ENCODE measurements at regions not wholly inside any gene's neighbourhood (a gene's known extent, or its start where the extent isn't known, plus 50 kb on each side); places are given as distances from the start of the nearest gene placed in this dataset.

DNA sequence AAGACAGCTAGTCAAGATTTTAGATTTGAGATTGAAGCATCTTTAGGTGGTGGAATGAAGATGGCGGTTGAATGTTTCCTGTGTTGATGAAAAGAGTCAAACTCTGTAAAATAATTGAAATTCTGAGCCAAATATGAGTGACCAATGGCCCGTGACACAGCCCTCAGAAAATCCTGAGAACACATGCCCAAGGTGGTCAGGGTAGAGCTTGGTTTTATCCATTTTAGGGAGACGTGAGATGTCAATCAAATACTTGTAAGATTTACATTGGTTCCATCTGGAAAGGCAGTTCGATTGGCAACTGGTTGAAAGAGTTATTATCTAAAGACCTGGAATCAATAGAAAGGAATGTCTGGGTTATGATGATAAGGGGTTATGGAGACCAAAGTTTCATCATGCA is 198.0 kb upstream of the AGAP1 start:
- no peaks in the 10 kb centered on the region for H3K9me3 ChIP-seq (replicated peaks; ENCODE audit: low read length)
- no peak overlapping the region for H3K9ac ChIP-seq (ENCODE audit: low read depth, low read length)
- no peaks in the 10 kb centered on the region for H3K36me3 ChIP-seq (ENCODE audit: insufficient read depth, low read length)
- H3K4me2 ChIP-seq (ENCODE audit: low read length) = no peak overlapping the region
- H3K4me3 ChIP-seq (ENCODE audit: low read length) = no peak overlapping the region
- H3K27me3 ChIP-seq (ENCODE audit: control insufficient read depth, insufficient read depth, low read length) = peaks cover 9% of the 10 kb centered on the region
- no peaks in the 10 kb centered on the region for H3K4me1 ChIP-seq (ENCODE audit: control insufficient read depth, insufficient read depth, low read length)

- H3K4me1 ChIP-seq (ENCODE audit: control insufficient read depth, insufficient read depth, low read length) = no peaks in the 10 kb centered on the region
- H3K36me3 ChIP-seq (ENCODE audit: insufficient read depth, low read length) = no peaks in the 10 kb centered on the region
- H3K4me2 ChIP-seq (ENCODE audit: low read length) = no peak overlapping the region
- peaks cover 10% of the 10 kb centered on the region for H3K27me3 ChIP-seq (ENCODE audit: control insufficient read depth, insufficient read depth, low read length)
- no peak overlapping the region for H3K9ac ChIP-seq (ENCODE audit: low read depth, low read length)
- H3K4me3 ChIP-seq (ENCODE audit: low read length) = no peak overlapping the region
- H3K9me3 ChIP-seq (replicated peaks; ENCODE audit: low read length) = no peaks in the 10 kb centered on the region
These were observed 193.3 kb upstream of the AGAP1 start for GRCh38 chr2:235300368-235301201.

DNA sequence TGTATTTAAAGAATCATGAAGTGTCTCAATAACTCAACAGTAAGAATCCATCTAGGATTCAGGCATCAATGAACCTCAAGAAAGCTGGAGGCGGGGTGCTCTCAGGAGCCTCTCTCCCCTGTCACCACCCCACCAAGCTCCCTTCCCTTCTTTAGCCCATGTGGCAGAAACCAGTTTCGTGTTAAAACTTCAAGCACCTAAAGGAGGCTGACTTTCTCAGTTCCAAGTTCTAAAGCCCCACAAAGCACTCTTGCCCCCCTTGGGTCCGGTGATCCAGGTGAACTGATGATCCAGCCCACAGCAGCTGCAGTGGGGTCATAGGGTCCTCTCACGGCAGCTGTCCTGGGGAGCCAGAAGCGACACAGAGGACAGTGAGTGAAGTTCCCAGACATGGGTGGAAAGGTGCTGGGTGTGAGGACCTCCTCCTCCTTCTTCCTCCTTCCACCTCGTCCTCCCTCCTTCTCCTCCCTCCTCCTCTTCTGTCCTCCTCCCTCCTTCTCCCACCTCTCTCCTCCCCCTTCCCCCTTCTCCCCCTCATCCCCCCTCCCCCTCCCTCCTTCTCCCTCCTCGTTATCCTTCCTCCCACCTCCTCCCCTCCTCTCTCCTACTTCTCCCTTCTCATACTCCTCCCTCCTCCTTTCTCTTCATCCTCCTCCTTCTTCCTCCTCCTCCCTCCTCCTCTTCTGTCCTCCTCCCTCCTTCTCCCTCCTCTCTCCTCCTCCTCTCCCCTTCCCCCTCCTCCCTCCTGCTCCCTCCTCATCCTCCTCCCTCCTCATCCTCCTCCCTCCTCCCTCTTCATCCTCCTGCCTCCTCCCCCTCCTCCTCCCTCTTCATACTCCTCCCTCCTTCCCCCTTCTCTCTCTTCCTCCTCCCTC is 192.4 kb upstream of the AGAP1 start:
- no peak overlapping the region for H3K9ac ChIP-seq (ENCODE audit: low read depth, low read length)
- H3K4me1 ChIP-seq (ENCODE audit: control insufficient read depth, insufficient read depth, low read length) = no peaks in the 10 kb centered on the region
- H3K27me3 ChIP-seq (ENCODE audit: control insufficient read depth, insufficient read depth, low read length) = peaks cover 10% of the 10 kb centered on the region
- H3K4me2 ChIP-seq (ENCODE audit: low read length) = no peak overlapping the region
- H3K9me3 ChIP-seq (replicated peaks; ENCODE audit: low read length) = no peaks in the 10 kb centered on the region
- no peaks in the 10 kb centered on the region for H3K36me3 ChIP-seq (ENCODE audit: insufficient read depth, low read length)
- no peak overlapping the region for H3K4me3 ChIP-seq (ENCODE audit: low read length)

- no peak overlapping the region for H3K4me2 ChIP-seq (ENCODE audit: low read length)
- no peak overlapping the region for H3K9ac ChIP-seq (ENCODE audit: low read depth, low read length)
- no peaks in the 10 kb centered on the region for H3K4me1 ChIP-seq (ENCODE audit: control insufficient read depth, insufficient read depth, low read length)
- H3K4me3 ChIP-seq (ENCODE audit: low read length) = no peak overlapping the region
- no peaks in the 10 kb centered on the region for H3K9me3 ChIP-seq (replicated peaks; ENCODE audit: low read length)
- no peaks in the 10 kb centered on the region for H3K36me3 ChIP-seq (ENCODE audit: insufficient read depth, low read length)
- H3K27me3 ChIP-seq (ENCODE audit: control insufficient read depth, insufficient read depth, low read length) = peaks cover 10% of the 10 kb centered on the region
These were observed 191.6 kb upstream of the AGAP1 start for GRCh38 chr2:235302263-235302662.

DNA sequence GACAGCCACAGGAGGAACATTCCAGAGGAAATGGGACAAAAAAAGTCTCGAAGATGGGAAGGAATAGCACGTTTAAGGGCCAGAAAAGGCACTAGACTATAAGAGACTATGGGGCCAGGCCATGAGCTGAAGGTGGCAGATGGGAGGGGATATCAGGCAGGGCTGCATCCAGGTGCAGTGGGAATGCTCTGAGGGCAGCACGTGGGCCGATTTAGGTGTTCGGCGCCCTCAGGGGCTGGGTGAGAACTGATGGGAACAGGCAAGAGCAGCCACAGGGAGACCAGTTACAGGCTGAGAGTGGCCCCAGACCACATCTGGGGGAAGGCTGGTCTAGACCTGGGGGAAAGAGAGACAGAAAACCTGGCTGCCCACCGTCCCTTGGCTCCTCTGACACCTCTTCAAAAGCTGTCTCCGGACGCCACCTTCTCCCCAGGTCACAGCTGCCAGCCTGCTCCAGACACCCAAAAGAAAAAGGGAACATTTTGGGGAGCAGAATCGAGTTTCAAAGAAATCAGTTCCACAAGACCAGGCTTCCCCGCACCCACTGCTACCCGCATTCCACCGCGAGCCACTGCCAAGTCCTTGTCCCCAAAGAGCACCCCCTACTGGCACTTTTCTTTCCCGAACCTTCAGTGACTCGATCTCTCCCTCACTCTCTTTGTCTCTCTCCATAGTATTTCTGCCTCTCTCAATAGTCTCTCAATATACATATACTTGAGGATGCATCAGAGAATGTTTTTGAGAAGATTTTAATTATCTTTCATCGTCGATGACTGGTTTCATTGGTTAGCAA is 190.1 kb upstream of the AGAP1 start:
- Histone ChIP-seq H3K4me1 (ENCODE audit: control insufficient read depth, insufficient read depth, low read length) (no peaks in the 10 kb centered on the region), H3K36me3 (ENCODE audit: insufficient read depth, low read length) (no peaks in the 10 kb centered on the region), H3K9ac (ENCODE audit: low read depth, low read length) (no peak overlapping the region), H3K9me3 (replicated peaks; ENCODE audit: low read length) (no peaks in the 10 kb centered on the region), H3K4me2 (ENCODE audit: low read length) (no peak overlapping the region), H3K27me3 (ENCODE audit: control insufficient read depth, insufficient read depth, low read length) (peaks cover 10% of the 10 kb centered on the region), H3K4me3 (ENCODE audit: low read length) (no peak overlapping the region)

DNA sequence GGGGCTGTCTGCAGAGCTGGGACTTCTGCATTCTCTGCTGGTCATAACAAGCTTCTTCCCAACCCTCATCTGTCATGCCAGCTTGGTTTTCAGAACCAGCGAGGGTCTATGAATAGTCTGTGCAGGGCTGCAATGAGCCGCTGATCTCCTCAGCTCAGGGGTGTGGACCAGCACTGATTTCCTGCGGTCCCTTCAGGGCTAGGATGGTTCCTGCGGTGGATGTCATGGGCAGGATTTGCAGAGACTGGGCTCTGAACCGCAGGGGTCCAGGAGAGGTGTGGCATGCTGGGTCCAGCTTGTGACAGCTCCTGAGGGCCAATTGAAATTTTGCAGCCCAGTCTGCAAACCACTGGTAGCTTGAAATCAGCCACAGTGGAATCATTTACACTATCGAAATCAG is 188.2 kb upstream of the AGAP1 start:
- peaks cover 10% of the 10 kb centered on the region for H3K27me3 ChIP-seq (ENCODE audit: control insufficient read depth, insufficient read depth, low read length)
- no peak overlapping the region for H3K4me2 ChIP-seq (ENCODE audit: low read length)
- H3K4me3 ChIP-seq (ENCODE audit: low read length) = no peak overlapping the region
- no peaks in the 10 kb centered on the region for H3K4me1 ChIP-seq (ENCODE audit: control insufficient read depth, insufficient read depth, low read length)
- no peaks in the 10 kb centered on the region for H3K9me3 ChIP-seq (replicated peaks; ENCODE audit: low read length)
- H3K36me3 ChIP-seq (ENCODE audit: insufficient read depth, low read length) = no peaks in the 10 kb centered on the region
- no peak overlapping the region for H3K9ac ChIP-seq (ENCODE audit: low read depth, low read length)

DNA sequence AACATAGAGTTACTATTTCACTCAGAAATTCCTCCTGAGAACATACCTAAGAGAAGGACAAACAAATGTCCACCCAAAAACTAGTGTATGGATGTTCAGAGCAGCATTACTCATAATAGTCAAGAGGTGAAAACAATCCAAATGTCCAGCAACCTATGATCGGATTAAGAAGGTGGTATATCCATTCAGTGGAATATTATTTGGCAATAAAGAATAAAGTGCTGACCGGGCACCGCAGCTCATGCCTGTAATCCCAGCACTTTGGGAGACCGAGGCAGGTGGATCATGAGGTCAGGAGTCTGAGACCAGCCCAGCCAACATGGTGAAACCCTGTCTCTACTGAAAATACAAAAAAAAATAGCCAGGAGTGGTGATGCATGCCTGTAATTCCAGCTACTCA is 182.8 kb upstream of the AGAP1 start:
- no peaks in the 10 kb centered on the region for H3K9me3 ChIP-seq (replicated peaks; ENCODE audit: low read length)
- no peak overlapping the region for H3K4me2 ChIP-seq (ENCODE audit: low read length)
- no peak overlapping the region for H3K9ac ChIP-seq (ENCODE audit: low read depth, low read length)
- no peaks in the 10 kb centered on the region for H3K27me3 ChIP-seq (ENCODE audit: control insufficient read depth, insufficient read depth, low read length)
- H3K36me3 ChIP-seq (ENCODE audit: insufficient read depth, low read length) = no peaks in the 10 kb centered on the region
- H3K4me1 ChIP-seq (ENCODE audit: control insufficient read depth, insufficient read depth, low read length) = no peaks in the 10 kb centered on the region
- no peak overlapping the region for H3K4me3 ChIP-seq (ENCODE audit: low read length)

- Histone ChIP-seq H3K4me1 (ENCODE audit: control insufficient read depth, insufficient read depth, low read length) (no peaks in the 10 kb centered on the region), H3K4me2 (ENCODE audit: low read length) (no peak overlapping the region), H3K27me3 (ENCODE audit: control insufficient read depth, insufficient read depth, low read length) (no peaks in the 10 kb centered on the region), H3K4me3 (ENCODE audit: low read length) (no peak overlapping the region), H3K9ac (ENCODE audit: low read depth, low read length) (no peak overlapping the region), H3K36me3 (ENCODE audit: insufficient read depth, low read length) (no peaks in the 10 kb centered on the region), H3K9me3 (replicated peaks; ENCODE audit: low read length) (no peaks in the 10 kb centered on the region)
These were observed 181.3 kb upstream of the AGAP1 start for GRCh38 chr2:235312571-235312970.

- Histone ChIP-seq H3K4me3 (ENCODE audit: low read length) (no peak overlapping the region), H3K9me3 (replicated peaks; ENCODE audit: low read length) (no peaks in the 10 kb centered on the region), H3K4me1 (ENCODE audit: control insufficient read depth, insufficient read depth, low read length) (no peaks in the 10 kb centered on the region), H3K36me3 (ENCODE audit: insufficient read depth, low read length) (no peaks in the 10 kb centered on the region), H3K27me3 (ENCODE audit: control insufficient read depth, insufficient read depth, low read length) (no peaks in the 10 kb centered on the region), H3K9ac (ENCODE audit: low read depth, low read length) (no peak overlapping the region), H3K4me2 (ENCODE audit: low read length) (no peak overlapping the region)
These were observed 179.4 kb upstream of the AGAP1 start for GRCh38 chr2:235314371-235314930.

DNA sequence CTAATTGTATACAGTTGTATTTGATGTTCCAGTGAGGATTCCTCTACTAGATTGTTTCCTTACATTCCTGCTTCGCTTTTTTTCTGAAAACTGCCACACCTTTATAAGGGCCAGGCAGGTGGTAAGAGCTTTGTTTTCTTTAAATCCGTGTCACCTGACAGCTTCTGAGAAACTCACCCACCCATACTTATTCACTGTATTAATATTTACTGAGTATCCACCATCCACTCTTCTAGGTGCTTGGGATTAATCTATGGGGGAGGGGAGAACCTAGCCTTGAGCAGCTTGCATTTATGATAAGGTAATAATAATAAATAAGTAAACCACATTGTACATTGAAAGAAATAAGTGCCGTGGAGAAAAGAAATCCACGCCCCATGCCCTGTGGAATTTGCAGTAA is 174.7 kb upstream of the AGAP1 start:
- H3K27me3 ChIP-seq (ENCODE audit: control insufficient read depth, insufficient read depth, low read length) = peaks cover 6% of the 10 kb centered on the region
- H3K4me1 ChIP-seq (ENCODE audit: control insufficient read depth, insufficient read depth, low read length) = no peaks in the 10 kb centered on the region
- H3K4me3 ChIP-seq (ENCODE audit: low read length) = no peak overlapping the region
- H3K9ac ChIP-seq (ENCODE audit: low read depth, low read length) = no peak overlapping the region
- H3K36me3 ChIP-seq (ENCODE audit: insufficient read depth, low read length) = no peaks in the 10 kb centered on the region
- H3K4me2 ChIP-seq (ENCODE audit: low read length) = no peak overlapping the region
- no peaks in the 10 kb centered on the region for H3K9me3 ChIP-seq (replicated peaks; ENCODE audit: low read length)

DNA sequence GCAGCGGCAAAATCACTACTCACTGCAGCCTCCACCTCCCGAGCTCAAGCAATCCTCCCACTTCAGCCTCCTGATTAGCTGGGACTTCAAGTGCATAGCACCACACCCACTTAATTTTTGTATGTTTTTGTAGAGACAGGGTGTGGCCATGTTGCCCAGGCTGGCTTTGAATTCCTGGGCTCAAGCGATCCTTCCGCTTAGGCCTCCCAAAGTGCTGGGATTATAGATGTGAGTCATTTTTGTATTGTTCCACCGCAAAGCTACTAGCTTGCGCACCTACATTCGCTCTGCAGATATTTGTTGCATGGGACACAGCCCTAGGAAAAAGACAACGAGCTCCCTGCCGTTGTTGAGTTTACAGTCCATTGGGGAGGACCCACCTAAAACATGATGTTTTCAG is 173.5 kb upstream of the AGAP1 start:
- H3K9me3 ChIP-seq (replicated peaks; ENCODE audit: low read length) = no peaks in the 10 kb centered on the region

More for the DNA sequence above, 173.5 kb upstream of the AGAP1 start:
- Histone ChIP-seq H3K4me1 (ENCODE audit: control insufficient read depth, insufficient read depth, low read length) (no peaks in the 10 kb centered on the region), H3K9ac (ENCODE audit: low read depth, low read length) (no peak overlapping the region), H3K36me3 (ENCODE audit: insufficient read depth, low read length) (no peaks in the 10 kb centered on the region), H3K27me3 (ENCODE audit: control insufficient read depth, insufficient read depth, low read length) (peaks cover 13% of the 10 kb centered on the region), H3K4me3 (ENCODE audit: low read length) (no peak overlapping the region), H3K4me2 (ENCODE audit: low read length) (no peak overlapping the region)
